HG02885 (cell line): ENCODE measurements at regions not wholly inside any gene's neighbourhood (a gene's known extent, or its start where the extent isn't known, plus 50 kb on each side); places are given as distances from the start of the nearest gene placed in this dataset.
"Not testable (repeated sequence)": the region's sequence is repeated elsewhere in the genome, so short reads cannot be mapped to it uniquely, and the experiment has no call there.

ENCODE experiments used
- ATAC-seq: cut with Tn5 transposase; IDR thresholded peaks from one replicate; pipeline ENCODE4 v1.9.1; 2021; ENCODE audit warnings: mild to moderate bottlenecking; ENCODE audit not compliant: unreplicated experiment, poor library complexity

DNA sequence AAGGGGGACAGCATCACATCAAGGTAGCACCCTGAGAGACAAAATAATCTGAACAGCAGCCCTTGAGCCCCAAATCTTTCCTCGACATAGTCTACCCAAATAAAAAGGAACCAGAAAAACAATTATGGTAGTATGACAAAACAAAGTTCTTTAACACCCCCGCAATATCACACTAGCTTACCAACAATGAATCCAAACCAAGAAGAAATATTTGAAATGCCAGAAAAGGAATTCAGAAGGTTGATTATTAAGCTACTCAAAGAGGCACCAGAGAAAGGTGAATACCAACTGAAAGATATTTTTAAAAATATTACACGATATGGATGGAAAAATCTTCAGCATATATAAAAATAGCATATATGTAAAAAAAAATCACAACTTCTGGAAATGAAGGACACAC lies 252.9 kb upstream of the SLITRK6 start:
- ATAC-seq, result no peak

DNA sequence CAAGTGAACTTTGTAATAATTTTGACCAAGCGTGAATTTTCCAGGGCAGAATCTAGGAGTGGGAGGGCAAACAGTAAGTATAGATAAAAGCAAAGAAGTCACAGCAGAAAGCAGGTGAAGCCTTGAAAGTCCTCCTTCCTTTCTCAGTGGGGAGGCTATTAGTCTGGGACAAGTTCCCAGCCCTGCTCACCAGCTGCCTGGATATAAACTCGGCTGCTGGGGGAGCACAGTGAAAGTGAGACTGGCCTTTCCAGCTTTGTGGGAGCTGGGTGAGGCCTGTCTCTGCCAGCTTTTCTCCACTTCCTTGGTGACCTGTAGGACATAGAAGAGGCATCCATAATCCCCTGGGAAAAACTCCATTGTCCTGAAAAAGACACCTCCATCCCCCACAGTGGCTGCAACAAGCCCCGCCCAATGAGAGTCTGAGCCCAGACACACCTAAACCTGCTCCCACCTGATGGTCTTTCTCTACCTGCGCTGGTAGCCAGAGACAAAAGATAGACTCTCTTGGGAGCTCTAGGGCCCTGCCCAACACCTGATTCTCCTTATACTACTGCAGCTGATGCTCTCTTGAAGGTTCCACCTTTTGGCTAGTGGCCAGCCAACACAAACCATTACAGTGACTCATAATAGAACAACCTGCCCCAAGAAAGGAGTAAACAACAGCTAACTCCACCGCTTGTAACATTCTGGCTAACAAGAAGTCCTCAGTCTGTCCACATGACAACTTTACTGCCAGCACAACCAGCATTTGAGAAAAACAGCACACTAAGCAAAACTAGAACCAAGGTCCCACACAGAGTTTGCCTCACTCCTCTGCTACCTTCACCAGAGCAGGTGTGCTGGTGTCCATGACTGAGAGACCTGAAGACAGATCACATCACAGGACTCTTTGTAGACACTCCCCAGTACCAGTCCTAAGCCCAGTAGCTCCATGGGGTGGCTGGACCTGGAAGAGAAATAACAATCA lies 252.2 kb upstream of the SLITRK6 start:
- no peak for ATAC-seq

DNA sequence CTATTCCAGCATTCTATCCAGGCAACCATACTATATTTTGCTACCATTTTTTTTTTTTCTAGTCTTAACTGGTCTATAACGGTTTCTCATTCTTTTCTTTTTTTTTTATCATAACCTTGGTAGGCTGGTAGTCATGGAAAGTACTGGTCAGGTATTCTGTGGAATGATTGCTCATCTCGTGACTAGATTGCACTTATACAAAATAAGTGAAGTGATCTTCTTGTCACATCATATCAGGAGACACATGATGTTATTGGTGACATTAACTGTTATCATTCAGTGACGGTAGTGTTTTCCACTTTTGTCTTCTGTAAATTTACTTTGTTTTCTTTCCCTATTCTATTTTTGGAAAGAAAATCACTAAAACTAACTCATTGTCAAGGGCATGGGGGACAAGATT lies 239.3 kb upstream of the SLITRK6 start:
- no peak for ATAC-seq

DNA sequence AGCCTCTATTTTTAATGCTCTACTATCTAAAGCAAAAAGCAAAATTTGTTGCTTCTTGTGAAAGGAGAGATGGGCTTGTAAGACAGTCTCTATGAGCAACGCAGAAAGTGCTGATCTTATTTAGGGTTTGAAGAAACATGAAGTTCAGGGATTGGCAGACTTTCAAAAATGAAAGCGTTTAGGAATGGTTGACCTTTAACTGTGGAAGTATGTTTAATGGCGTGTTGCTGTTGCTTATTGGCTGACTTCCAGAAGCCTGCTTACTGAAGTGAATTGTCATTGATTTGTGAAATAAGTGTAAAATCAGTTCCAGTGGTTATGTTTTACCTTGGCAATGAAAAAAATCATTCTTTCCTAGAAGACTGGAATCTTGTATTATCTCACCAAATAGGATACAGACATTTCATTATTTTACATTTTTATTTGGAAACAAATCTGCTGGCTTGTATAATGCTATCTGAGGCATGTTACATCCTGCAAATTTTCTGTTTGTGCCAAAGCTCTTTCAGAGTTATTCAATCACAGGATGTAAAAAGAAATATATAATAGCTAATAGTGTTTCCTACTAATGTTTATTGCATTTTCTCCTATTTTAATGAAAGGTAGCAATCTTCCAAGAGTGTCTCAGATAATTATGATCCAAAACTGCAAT lies 221.3 kb upstream of the SLITRK6 start:
- ATAC-seq, result no peak

DNA sequence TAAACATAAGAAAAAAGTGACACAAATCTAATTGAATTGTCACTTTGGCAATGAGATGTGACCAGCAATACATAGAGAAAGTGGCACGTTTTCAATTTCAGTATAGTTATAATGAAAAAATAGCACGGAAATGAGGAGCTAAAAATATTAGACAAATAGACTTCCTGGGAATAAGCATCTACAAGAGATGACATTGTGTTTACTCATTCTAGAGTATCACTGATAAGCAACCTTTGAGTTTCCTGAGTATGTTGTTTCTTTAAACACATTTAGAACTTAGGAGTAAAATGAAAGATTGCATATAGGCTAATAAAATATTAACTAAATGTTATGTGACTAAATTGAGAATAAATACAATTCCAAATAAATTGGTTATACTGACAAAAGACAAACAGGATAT lies 207.1 kb upstream of the SLITRK6 start:
- no peak for ATAC-seq

DNA sequence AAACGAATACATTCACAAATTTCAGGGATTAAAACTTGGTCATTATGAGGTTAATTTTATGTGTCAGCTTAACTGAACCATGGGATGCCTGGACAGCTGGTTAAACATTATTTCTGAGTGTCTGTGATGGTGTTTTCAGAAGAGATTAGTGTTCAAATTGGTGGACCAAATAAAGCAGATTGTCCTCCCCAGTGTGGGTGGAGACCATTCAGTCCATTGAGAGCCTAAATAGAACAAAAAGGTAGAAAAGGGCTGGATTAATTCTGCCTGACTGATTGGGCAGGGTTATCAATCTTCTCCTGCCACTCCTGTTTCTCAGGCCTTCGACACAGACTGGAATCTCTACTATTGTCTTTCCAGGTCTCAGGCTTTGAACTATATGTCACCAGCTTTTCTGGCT lies 203.8 kb upstream of the SLITRK6 start:
- no peak for ATAC-seq

DNA sequence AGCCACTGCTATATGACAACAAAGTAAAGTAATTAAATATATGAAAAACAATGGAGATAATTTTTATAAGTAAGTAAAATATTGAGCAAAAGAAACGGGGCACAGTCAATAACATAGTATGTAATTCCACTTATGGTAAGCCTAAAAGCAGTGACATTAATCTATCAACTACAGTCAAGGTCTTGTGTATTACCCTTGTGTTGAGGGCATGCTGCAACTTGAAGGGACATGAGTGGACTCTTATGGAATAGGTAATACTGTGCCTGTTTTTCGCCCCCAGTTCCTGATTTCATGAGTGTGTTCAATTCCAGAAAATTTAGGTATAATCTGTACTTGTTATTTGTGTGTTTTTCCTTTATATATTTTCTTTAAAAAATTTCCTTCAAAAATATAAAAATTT lies 201.3 kb upstream of the SLITRK6 start:
- ATAC-seq, result no peak

DNA sequence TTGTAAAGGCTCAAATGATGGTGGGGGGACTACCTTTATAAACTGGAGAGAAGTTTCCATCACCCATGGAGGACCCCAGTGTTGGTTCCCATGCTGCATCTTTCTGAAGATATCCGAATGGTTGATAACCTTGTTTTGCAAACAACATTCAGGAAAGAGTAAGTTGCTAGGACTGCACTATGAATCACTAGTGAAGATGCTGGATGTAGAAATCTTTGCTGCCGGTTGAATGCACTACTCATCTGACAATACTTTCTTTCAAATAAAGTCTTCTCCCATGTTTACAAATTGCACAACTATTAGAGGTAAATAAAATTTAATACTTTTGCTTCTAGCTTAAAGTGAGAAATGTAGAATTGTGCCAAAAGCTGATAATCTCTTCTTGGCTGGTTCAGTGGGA lies 198.4 kb upstream of the SLITRK6 start:
- no peak for ATAC-seq

DNA sequence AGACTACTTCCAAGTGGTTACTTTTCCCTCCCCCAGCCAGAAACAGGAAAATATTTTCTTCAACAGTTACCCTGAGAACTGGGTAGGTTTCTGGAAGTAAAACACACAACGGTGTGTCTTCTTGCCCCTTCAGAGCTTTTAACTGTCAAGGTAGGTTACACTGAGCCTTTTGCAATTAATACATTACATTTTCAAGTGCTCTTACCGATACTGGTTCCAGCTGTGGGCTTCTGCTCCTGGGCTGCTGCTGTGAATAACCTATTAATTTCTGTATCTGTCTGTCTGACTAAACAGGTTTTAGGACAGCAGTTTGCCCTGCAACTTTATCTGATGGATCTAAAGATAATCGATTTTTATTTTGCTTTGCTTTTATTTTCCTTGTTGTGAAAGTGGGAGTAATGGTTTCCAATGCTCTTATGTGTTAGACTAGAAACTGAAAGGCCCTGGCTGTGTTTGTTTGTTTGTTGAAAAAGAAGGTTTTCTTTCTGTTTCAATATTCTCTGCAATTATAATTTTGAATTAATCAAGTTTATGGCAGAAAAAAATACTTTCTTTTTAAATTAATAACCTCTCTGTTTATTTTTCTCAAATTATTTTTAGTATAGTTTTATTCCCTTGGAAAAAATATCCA lies 196.7 kb upstream of the SLITRK6 start:
- ATAC-seq, result no peak

DNA sequence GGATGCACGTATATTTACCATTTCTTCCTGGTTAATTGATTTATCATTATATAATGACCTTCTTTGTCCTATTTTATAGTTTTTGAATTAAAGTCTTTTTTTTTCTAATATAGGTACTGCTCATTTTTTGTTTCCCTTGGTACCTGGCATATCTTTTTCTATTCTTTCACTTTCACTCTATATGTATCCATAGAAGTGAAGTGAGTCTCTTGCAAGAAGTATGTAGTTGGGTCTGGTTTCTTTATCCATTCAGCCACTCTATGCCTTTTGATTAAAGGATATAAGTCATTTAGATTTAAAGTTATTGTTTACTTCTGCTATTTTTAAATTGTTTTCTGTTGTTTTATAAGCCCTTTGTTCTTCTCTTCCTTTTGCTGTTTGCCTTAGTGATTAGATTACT lies 194.3 kb upstream of the SLITRK6 start:
- no peak for ATAC-seq

DNA sequence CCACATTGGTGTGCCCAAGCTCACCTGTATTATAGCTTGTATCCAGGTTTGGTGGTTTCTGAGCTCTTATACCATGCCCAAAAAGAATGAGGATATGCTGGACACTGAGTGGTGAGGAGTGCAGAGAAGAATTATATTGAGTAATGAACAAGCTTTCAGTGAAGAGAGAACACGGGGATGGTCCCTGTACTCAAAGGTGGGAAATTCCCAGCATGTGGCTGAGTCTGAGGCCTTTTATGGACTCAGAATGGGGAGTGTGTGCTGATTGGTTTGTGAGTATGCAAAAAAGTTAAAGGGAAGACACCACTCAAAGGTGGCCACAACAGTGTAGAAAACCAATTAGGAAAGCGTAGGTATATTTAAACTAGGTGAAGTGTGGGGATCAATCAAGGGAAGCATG lies 191.2 kb upstream of the SLITRK6 start:
- no peak for ATAC-seq

DNA sequence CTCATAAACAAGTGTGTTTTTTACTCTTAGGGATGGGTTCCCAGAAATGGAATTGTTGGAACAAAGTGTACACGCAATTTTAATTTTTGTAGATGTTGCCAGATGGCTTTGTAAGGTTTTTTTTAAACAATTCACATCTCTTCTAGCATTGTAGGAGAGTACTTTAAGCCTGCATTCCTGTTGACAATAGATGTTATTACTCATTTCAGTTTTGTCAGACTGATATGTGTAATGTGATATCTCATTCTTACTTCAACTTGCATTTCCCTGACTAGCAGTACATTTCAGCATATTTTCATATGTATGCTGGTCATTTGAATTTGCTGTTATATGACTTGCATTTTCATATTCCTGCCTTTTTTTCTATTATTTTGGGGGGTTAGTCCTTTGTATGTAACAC lies 186.6 kb upstream of the SLITRK6 start:
- no peak for ATAC-seq

DNA sequence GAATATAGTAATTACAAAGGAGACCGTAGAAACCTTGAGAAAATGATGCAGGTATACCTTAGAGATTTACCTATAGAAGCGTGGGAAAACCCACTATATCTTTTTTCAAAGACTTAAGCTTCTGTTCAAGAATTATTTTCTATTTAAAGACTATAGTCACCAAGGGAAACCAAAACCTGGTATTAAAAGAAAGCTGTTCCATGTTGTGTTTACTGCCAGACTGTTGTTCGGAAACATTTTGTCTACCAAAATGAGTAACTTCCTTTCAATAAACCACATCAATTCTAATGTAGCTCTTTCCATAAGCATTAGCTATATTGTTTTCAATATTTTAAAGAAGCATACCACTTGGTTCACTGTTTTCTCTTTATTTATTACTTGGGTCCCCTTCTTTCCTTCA lies 182.9 kb upstream of the SLITRK6 start:
- ATAC-seq, result no peak

DNA sequence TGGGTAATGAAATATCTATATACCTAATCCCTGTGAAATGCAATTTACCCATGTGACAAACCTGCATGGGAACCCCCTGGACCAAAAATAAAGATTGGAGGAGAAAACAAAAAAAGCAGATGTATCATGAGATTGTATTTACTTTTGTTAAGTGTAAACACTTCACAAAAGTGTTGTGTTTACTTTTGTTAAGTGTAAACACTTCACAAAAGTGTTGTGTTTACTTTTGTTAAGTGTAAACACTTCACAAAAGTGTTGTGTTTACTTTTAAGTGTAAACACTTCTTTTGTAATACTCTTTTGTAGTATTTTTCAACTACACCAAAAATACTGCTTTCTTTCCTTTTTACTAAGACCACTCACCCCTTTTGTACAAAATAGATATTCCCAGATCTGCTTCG lies 181.2 kb upstream of the SLITRK6 start:
- not testable (repeated sequence) for ATAC-seq

DNA sequence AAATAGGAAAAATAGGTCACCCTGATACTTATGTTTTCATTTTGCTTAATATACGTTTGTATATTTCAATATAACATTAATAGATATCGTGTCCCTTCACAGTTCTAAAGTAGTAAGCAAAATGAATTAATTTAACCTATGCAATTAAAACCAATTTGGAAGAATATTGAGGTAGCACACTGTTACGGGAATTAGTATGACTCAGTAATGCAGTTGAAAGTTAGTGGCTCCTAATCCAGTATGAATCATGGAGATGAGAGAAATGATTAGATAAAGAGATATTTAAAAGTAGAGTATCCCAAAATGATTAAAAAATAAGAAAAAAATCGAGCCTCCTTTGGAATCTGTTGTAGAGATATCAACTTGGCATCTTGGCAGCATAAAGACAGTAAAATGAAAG lies 177.0 kb upstream of the SLITRK6 start:
- no peak for ATAC-seq

DNA sequence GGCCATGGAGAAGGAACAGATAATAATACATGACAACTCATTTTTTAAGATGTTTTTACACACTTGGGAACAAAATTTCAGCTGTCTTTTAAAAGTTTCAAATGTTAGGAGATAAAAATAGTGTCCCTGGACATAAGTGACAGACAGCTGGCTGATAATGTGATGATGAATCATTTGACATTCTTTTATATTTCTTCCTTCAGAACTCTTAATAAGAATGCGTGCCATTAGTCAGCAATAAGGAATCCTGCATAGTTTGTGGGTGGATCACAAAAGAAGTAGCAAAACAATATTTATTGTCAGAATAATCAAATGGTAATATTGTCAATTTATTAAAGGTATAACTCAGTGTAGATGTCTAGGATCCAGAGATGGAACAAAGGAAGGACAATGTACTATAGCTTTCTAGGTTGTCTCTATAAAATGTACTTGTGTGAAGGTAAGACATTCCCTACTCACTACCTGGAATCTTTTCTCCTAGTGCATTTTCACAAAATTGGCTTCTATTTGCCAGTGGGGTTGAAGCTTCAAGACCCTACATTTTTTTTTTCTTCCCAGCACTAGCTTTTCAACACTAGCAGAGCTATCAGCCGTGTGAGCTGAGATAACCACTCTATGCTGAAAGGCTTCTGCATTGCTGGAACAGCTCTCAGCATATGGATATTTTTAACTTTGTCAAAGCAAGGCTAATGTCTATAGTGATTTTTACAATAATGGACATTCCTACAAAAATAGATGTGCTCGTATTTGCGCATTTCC lies 175.6 kb upstream of the SLITRK6 start:
- no peak for ATAC-seq

DNA sequence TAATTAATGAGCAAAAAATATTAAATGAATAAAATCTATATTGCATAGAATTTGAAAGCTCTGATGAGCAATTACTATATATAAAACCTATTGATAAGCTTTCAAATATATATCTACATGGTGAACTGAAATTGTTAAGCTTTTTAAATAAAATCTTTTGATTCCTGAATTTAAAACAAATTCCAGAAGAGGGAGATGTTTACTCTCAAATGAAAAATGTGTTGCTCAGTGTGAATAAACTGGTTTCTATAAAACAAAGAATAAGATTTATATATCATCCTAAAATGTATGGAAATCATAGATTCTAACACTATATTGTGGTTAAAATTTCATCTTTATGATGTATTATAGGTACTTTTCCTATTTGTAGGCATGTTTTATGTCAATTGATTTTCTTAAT lies 171.5 kb upstream of the SLITRK6 start:
- ATAC-seq, result no peak

DNA sequence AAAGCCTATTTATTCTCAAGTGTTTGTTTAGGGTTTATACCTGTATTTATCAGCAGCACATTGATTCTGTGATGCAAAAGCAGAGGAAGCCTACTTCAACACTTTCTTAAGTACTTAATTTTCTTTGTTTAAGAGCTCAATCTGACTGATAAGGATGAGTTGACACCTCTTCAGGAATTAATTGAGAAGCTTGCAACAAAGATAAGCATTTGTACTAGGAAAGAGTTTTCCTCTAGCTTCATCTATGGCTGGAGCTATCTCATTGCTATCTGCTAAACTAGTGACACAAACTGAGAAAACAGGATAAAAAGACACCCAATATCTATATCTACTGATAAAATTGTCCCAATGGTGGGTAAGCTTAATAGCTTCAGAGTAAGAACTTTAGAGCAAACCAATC lies 170.1 kb upstream of the SLITRK6 start:
- no peak for ATAC-seq

DNA sequence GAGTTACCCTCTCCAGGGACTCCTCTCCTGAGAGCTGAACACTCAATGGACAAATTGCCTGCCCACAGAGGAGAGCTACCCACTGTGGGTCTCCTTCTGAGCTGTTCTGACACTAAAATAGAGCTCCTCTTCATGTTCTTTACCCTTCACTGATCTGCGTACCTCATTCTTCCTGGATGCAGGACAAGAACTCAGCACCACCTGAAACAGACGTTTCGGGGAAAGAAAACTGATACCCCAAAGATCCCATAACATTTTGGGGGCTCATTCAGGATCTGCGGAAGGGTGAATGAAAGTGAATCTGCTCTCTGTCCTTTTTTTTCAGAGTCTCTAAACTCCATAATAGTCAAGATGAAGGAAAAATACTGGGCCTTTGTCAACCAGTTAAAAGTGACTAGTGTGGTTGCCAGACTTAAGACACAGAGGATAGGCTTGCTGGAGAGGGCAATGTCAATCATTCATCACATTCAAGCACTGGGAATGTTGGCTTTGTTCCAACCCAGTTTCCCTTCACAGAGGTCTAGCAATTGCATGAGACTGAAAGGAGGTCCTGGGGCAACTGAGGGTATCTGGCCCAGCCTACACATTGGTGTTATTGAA lies 136.7 kb upstream of the SLITRK6 start:
- no peak for ATAC-seq

DNA sequence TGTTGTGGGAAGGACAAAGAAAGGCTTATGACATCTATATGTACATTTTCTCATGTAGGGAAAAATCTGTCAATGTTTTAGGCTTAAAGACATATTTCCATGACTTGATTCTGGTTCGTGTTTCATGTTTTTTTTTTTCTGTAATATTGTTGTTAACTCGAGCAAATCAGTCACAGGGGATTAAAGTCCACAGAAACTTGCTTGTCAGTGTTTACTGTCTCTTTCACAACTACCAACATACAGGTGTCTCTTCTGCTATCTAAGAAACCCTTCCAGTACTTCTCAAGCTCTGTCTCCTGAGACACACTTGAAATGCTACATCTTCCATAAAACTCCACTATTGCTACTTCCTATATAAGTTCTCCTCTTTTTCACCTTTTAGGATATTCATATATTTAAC lies 130.9 kb upstream of the SLITRK6 start:
- ATAC-seq, result no peak
